ENCODE measurements at regions not wholly inside any gene's neighbourhood (a gene's known extent, or its start where the extent isn't known, plus 50 kb on each side); places are given as distances from the start of the nearest gene placed in this dataset.
"Not testable (repeated sequence)": the region's sequence is repeated elsewhere in the genome, so short reads cannot be mapped to it uniquely, and the experiment has no call there.

GRCh38 chr10:80025281-80025680, 53.2 kb upstream of the TMEM254 start:
- DNase-seq (ENCODE audit: low spot score) (no peak), ATAC-seq (no peak)

GRCh38 chr10:80022408-80023001, 56.0 kb upstream of the TMEM254 start:
- not testable (repeated sequence) for DNase-seq (ENCODE audit: low spot score); ATAC-seq

GRCh38 chr10:80018406-80018984, 60.0 kb upstream of the TMEM254 start:
- ATAC-seq (peak; percentile 88), DNase-seq (ENCODE audit: low spot score) (peak; percentile 46)

GRCh38 chr10:80017186-80017585, 61.3 kb upstream of the TMEM254 start:
- ATAC-seq; DNase-seq (ENCODE audit: low spot score): not testable (repeated sequence)

GRCh38 chr10:80015911-80016830, 62.3 kb upstream of the TMEM254 start:
- no peak for DNase-seq (ENCODE audit: low spot score)
- no peak for ATAC-seq

- ATAC-seq: not testable (repeated sequence)
These were observed 64.2 kb upstream of the SFTPD start for GRCh38 chr10:80013139-80013538.

GRCh38 chr10:80011144-80011543, 62.2 kb upstream of the SFTPD start:
- not testable (repeated sequence) for ATAC-seq; DNase-seq (ENCODE audit: low spot score)

More at GRCh38 chr10:80013139-80013538, 64.2 kb upstream of the SFTPD start:
- not testable (repeated sequence) for DNase-seq (ENCODE audit: low spot score)

- DNase-seq (ENCODE audit: low spot score) (no peak), ATAC-seq (no peak)
These were observed 51.6 kb upstream of the SFTPD start for GRCh38 chr10:80000541-80000940.
